NCI-H187 (cell line): ENCODE measurements at regions not wholly inside any gene's neighbourhood (a gene's known extent, or its start where the extent isn't known, plus 50 kb on each side); places are given as distances from the start of the nearest gene placed in this dataset.

Experiments
- DNase-seq, 2 experiments: peaks; one replicate each; lab custom pipeline; 2025; lab: John Stamatoyannopoulos, UW

DNA sequence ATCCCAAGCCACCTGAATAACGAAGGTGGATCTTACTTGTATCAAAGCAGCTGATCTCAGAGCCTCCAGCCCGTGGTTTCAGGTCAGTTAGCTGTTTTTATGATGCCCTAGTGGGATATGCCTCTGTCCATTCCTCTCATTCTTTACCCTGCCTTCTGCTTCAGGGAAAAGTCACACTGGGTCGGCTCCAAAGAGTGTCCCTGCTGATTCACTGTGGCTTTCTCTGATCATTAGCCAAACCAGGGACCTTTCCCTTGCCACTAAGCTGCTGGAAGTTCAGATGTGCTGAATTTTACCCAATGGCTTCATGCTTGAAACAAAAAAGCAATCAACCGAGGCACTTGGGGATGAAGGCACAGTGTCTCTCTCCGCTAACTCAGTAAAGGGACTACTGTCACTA lies 170.2 kb upstream of the SALL1 start:
- no peak for DNase-seq

DNA sequence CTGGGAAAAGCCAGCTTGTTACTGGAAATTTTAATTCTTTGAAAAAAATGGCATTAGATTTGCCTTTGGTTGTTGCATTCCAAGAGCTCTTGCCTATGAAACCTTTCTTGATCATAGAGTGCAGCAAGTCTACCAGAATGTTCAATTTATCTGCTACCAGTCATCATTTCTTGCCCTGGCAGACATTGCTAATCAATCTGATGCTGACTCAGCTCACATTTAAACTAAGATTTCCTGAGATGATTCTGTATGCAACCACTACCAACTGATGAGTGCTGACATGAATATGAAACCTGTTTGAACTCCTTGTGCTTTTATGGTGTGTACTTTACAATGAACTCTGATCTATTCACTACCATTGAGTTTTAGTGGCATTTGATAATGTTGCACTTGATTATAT lies 166.5 kb upstream of the SALL1 start:
- no peak for DNase-seq

DNA sequence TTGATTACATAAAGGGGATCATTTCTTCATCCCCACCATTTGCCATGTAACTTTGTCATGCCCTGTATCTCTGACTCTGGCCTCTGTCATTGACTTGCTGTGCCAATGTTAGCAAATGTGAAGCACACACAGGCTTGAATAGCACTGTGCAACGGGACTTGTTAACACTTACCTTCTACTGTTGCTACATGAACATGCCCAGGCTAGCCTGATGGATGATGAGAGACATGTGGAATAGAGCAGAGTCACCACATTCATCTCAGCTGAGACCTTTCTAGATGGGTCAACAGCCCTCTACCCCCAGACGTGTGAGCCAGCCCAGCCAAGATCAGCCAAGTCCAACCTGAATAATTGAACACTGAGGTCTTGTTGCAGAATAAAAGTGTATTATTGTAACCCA lies 162.1 kb upstream of the SALL1 start:
- DNase-seq, result no peak

DNA sequence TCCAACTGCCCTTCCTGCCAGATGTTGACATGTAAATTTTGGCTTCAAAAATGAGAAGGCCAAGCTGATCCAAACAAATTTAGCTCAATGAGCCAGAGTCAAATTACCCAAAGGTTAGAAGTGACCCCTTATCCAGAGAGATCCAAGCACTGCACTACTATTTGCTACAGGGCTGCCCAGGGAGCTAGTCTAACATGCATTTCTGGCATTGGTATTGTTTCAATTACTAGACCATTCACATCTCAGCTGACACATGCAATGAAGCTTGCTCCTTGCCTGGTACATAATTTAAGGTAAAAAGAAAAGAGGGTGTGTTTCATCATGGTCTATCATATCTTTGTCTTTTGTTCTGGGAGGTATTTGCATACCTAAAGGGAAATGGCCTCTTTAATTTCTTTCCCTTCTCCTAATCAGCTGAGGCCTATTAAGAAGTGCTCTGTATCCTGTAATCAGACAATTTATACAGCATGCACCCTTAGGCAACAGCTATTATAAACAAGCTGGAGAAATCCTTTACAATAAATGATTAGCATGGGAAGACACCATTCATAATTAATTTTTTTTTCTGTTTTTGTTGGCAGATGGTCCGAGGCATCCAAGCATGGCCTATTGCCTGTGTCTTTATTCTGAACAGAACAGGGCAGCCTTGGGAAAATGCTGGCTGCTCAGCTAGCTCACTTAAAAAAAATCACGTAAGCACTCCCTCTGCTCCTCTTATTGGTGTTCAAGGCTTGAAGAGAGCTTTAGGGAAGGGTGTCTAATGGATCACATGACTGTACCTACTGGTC lies 161.5 kb upstream of the SALL1 start:
- DNase-seq, result no peak

DNA sequence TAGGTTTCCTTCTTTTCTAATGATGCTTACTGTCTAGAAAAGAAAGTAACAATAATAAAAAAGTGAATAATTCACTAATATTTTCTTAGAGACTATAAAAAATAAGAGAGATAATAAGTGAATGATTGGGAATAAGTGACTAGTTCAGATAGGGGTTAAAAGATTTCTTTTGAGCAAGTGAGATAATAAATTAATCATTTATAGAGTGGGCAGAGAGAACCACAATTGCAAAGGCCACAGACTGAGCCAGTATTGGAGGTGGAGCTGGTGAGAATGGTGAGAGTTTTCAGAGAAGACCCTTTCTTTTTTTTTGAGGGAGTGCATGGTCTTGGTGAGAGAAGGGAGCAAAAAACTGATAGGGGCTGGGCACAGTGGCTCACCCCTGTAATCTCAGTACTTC lies 159.1 kb upstream of the SALL1 start:
- no peak for DNase-seq

DNA sequence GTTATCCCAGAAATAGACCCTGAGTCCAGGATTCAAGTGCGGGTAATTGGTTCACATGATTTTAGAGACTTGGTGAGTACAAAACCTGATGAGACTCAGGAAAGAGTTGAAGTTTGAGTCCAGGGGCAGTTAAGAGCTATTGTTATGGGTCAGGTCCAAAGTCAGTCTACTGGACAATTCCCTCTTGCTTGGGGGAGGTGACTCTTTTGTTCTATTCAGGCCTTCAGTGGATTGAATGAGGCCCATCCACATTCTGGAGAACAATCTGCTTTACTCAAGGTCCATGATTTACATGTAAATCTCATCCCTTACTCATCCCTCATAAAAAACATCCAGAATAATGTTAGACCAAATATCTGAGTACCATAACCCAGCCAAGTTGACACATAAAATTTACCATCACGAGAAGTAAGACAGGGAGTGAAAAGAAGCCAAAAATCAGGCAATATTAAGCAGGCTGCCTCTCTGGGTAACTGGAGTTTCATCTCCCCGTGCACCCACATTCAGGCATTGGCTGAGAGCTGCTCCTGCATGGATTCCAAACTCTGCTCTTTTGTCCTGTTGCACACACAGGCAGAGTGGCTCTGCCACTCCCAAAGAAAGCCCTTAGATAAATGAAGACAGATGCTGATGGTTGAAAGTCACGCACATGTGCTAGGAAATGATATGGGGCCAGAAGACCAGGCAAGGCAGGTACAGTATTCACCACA lies 156.0 kb upstream of the SALL1 start:
- no peak for DNase-seq

DNA sequence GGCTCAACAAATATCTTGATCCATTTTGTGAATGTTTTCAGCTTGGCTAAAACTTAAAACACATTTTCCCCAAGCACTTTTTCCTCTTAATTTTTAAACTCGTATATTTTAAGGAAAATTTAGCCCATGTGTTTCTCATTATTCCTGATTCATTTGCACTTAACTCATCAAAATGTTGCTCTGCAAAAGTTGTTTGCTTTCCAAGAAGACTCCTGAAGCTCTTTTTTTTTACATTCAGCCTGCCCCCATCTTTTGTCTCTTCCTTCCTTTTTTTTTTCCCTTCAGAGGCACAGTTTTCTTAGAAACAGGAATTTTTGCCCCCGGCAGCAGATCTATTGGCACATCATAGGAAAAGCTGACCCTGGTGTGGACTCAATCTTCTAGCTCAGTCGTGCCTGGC lies 155.0 kb upstream of the SALL1 start:
- DNase-seq, result no peak

DNA sequence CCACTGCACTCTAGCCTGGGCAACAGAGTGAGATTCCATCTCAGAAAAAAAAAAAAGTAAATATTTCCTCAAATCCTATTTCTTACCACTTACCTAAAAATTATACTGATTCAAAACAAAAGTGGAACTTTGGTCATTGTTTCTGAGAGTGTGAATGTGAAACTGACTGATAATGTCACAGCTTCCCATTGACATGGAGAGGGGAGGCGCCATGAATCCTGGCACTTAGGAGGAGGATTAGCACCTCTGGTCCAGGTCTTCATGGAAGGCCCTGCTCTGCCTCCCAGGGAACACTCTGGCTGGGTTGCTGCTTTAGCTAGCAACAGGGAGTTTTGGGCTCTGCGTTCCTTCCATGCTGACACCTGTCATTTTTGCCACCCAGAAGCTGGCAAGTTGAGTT lies 154.3 kb upstream of the SALL1 start:
- no peak for DNase-seq

DNA sequence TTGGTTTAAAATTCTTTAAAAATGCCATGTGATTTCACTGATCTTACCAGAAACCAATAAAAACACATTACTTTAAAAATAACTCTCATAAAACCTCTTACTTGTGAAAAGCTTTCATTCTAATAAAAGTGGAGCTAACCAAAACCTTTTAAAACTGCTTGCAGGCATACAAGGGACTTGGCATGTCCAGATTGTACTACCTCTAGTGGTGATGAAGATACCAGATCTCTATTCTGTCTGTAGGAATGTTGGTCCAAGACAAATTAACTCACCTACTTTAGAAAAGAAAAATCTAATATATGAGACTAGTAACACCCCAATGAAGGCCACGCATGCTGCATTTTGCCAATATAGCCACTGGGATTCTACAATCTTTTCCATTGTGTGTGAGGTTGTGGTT lies 151.0 kb upstream of the SALL1 start:
- DNase-seq, result no peak

DNA sequence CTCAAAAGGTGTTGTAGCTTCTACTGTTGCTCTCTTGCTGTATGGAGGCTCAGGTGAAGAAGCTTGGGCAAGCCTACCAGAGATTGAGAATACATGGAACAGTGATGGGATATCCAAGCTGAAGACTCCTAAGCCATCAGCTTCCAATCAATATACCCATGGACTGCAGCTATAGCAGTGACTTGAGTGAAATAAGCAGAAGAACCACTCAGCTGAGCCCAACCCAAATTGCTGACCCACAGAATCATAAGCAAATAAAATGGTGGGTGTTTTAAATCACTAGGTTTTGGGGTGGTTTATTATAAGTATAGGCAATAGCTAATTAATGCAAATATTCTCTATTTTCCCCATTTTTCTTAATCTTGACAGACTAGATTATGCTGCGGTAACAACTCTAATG lies 147.7 kb upstream of the SALL1 start:
- no peak for DNase-seq

DNA sequence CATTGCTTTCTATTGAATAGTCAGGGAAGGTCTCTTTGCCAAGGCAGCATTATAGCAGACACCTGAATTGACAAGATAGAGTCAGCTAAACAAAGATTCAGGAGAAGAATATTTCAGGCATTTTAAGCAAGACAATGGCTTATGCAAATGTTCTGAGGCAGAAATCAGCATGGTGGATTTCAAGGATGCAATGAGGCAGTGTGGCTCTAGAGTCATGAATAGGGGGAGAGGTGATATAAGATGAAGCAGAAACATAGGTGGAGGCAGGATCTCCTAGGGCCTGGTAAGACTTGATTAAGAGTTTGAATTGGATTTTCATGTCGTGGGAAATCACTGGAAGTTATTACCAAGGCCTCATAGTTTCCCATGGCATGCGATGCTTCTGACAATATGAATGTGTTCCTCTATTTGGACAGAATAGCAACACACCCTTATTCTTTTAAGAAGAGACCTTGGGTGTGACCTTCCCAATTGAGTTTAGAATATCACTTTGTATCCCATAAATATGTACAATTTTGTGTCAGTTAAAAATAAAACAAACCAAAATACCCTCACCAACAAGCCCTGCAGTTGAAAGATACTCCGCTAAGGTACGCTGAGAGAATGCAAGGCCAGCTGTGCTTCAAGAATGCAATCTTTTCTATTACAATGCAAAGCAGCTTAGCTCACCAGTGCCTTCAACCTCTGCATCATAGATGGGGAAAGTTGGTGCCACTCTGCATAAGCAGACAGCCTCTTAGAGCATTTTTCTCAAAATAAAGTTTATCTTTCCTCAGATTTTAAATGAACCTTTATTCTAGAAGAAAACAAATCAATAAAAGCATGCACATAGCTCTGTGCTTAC lies 139.6 kb upstream of the SALL1 start:
- DNase-seq, result no peak

DNA sequence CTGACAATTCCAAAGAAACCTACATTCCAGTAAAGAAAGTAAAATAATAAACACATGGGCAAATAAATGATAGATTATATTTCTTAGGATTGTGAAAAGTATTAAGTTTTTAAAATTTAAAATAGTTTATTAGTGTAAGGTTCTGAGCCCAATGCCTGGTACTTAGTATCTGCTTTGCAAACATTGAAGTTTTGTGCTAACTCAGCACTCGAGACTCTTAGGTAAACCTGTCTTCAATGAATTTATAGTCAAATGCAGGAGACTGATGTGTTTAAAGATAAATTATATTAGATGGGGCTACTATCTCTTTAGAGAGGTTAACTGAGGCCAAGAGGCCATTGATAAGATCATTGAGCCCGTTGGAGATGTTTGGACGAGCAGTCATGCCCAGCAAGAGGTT lies 138.3 kb upstream of the SALL1 start:
- no peak for DNase-seq

DNA sequence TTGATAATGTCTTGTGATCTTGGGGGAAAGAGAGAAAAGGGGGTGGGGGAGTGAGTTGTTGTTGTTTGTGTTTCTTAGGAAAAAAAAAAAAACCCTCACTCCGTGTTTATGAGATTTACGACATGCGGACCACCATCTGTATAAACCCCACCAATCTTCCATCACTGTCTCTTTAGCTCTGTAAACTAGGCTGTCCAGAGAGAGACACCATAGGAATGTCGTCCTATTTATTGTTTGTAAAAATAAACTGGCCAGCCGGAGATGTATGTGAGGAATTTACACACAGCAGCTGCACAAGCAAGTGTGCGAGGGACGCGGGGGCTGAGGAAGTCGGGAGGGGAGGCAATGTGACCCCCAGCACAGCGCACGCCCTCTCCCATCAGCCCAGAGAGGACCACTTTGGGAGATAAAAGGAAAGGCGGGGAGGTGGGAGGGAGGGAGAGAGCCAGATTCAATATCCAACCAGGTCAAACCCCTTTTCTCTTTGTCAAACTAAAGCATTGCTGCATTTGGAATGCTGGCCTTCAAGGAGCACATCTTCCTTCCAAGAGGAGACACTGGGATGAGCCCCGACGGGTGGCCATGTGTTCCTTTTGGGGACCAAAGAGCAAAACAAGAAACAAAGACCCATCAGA lies 136.2 kb upstream of the SALL1 start:
- DNase-seq, result no peak

DNA sequence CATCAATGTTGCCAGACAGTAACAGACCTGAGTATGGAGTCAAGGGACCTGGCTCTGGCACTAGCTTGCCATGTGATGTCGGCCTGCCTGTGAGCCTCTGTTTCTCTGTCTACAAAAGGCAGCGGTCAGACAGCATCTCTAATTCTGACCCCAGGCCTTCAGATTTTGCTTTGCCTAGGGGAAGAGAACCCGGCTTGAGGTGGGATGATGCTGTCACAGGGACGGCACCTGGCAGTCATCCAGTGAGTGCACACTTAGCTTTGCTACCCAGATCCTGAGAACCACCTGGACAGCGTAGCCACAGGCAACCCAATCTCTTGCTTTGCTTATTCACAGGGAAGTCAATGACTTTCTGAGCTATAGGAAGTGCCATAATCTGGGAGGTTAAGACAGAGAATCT lies 135.2 kb upstream of the SALL1 start:
- DNase-seq, result no peak

DNA sequence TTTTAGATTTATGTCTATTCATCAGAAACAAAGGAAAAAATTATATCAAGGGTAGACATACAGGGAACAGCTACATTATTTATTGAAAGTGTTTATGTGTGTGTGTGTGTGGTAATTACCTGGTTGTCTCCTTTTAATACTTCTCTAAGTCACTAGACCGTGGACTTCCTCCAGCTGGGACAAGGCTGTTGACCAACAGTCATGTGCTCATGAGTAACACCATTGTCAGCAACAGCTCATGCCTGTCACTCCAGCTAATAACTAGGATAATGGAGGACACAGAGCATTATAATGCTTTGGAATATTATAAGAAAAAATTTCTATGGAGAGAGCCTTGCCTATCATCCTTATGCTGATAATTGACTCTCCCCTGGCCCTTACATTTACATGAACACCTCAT lies 125.3 kb upstream of the SALL1 start:
- no peak for DNase-seq

DNA sequence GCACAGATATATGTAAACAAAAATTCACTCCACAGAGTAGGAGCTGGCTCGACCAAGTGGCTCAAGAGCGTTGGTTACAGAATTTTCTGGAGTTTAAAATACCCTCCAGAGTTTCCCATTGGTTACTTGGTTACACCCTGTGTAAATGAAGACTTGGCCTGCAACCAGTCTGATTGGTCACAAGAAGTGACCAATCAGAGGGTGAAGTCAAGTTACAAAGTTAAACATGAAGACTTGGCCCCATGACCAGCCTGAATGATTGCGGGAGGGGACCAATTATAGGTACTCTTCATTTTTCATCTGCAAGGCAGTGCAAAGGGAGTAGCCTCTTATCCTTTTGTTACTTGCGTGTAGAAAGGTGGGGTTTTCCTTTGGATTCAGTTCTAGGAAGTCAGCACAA lies 121.3 kb upstream of the SALL1 start:
- DNase-seq, result no peak

DNA sequence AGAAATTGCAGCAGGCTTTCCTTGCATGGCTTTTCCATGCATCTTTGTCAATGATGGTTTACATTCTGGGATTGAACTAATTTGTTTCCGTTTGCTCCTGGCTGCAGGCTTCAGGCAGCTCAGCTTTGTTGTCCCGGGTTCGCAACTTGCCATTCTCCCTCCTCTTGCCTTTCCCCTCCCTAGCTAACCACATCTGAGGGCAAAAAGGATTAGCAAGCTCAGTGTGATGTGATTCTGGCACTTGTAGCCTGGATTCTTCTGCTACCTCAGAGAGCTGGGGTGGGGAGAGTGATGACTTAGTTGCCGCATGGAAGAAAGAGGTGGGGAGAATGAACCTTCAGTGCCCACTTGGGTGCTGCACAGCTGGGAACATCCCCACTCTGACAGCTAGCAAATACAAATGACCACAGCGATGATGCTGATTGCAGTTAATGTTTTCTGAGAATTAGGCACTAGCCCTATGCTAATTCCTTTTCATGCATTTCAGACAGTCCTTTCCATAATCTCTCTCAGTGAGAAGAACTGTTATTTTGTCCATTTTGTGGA lies 120.2 kb upstream of the SALL1 start:
- DNase-seq, result no peak

DNA sequence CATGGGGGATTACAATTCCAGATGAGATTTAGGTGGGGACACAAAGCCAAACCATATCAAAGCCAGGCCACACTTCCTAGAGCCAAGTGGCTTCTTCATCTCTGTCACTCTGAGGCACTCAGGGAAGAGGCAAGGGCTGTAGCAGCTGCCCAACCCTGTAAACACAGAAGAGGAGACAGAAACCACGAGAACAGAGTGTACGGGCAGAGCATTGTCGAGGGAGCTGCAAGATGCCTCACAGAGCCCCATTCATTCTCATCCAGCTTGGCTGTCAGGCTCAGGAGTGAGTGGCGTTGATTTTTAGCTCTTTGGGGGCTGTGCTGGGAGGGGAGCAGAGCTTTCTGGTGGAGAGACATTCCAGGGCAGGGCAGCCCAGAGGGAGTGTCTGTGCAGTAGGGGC lies 117.2 kb upstream of the SALL1 start:
- DNase-seq, result no peak

DNA sequence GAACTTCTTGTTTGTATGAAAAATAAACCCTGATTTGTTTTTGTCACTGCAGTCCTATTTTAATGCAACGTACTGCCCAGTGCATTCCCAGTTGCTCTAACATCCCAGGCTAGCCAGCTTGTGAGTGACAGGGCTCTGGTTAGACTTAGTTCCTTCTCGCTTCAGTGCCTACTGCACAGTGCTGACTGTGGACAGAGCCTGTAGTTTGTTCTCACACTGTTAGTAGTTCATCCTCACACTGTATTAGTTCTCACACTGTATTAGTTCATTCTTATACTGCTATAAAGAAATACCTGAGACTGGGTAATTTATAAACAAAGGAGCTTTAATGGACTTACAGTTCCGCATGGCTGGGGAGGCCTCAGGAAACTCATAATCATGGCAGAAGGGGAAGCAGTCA lies 116.6 kb upstream of the SALL1 start:
- DNase-seq, result no peak

DNA sequence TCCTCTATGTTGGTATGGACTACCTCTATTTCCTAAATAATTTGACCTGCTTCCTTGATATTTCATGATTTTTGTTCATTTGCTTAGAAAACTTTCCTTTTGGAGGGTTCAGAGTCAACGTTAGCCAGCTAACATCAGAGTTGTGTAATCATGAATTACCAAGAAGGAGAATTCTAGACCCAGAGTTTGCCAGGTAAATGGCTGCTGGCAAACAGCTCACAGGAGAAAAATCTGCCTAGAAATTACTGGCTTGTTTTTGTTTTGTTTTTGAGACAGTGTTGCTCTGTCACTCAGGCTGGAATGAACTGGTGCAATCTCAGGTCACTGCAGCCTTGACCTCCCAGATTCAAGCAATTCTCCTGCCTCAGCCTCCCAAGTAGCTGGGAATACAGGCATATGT lies 111.4 kb upstream of the SALL1 start:
- no peak for DNase-seq

DNA sequence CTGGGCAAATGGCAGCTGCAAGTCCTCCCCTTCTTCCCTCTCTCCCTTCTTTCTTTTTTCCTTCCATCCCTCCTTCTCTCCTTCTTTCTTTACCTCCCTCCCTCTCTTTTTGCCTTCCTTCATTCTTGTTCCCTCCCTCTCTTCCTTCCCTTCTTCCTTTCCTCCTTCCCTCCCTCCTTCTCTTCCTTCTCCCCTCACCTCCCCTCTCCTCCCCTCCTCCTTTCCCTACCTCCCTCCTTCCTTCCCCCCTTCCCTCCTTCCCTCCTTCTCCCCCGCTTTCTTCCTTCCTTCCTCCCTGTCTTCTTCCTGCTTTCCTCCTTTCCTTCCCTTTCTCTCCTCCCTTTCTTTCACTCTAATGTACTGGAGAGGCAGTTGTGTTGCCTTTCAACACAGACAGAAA lies 110.8 kb upstream of the SALL1 start:
- DNase-seq, result no peak

DNA sequence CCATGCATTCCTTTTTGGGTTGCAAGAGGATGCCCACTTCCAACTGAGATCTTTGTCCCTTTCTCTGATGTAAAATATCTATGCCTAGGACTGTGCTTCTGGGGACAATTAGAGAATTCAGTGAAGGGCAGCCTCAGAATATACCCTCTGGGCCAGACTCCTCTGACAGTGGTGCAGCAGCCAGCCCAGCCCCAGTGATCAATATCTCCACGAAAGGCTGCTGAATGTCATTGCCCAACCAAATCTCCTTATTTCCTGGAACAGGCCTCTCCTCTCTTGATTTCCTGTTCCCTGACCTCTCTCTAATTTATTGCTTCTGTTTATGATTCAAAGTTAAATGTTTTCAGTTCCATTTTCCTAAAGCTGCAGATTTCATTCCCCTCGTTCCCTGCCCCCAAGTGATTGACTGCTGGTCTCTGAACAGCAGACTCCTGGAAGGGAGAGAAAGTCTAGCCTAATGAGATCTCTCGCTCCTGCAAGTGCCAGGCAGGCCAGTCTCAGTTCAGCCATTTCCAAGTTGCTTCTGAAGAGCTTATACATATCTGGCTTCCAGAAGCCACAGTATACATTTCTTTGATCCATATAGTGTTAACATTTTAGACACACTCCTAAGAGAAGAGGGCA lies 104.4 kb upstream of the SALL1 start:
- DNase-seq, result no peak
